ENCODE measurements at regions not wholly inside any gene's neighbourhood (a gene's known extent, or its start where the extent isn't known, plus 50 kb on each side); places are given as distances from the start of the nearest gene placed in this dataset.
"Not testable (repeated sequence)": the region's sequence is repeated elsewhere in the genome, so short reads cannot be mapped to it uniquely, and the experiment has no call there.

- DNase-seq = not testable (repeated sequence)
These were observed 180.7 kb downstream of the FASLG start for GRCh38 chr1:172839639-172840038.

GRCh38 chr1:172843444-172843843 lies 184.5 kb downstream of the FASLG start:
- no peak for DNase-seq

GRCh38 chr1:172845371-172845770 lies 186.5 kb downstream of the FASLG start:
- no peak for DNase-seq

- no peak for DNase-seq
These were observed 187.0 kb downstream of the FASLG start for GRCh38 chr1:172845865-172846264.

GRCh38 chr1:172847814-172848213 lies 188.9 kb downstream of the FASLG start:
- not testable (repeated sequence) for DNase-seq

- no peak for DNase-seq
These were observed 190.8 kb downstream of the FASLG start for GRCh38 chr1:172849653-172850052.

GRCh38 chr1:172851077-172851476 lies 192.2 kb downstream of the FASLG start:
- DNase-seq = no peak

- no peak for DNase-seq
These were observed 193.0 kb downstream of the FASLG start for GRCh38 chr1:172851856-172852255.

- DNase-seq = not testable (repeated sequence)
These were observed 194.8 kb downstream of the TNFSF18 start for GRCh38 chr1:172855983-172856382.

GRCh38 chr1:172863031-172863430 lies 187.7 kb downstream of the TNFSF18 start:
- no peak for DNase-seq

GRCh38 chr1:172867216-172867818 lies 183.4 kb downstream of the TNFSF18 start:
- DNase-seq = no peak

GRCh38 chr1:172870901-172871606 lies 179.7 kb downstream of the TNFSF18 start:
- no peak for DNase-seq

GRCh38 chr1:172874950-172875349 lies 175.8 kb downstream of the TNFSF18 start:
- DNase-seq = no peak

- DNase-seq = no peak
These were observed 174.8 kb downstream of the TNFSF18 start for GRCh38 chr1:172875892-172876291.

- no peak for DNase-seq
These were observed 168.4 kb downstream of the TNFSF18 start for GRCh38 chr1:172882385-172882784.

- no peak for DNase-seq
These were observed 167.9 kb downstream of the TNFSF18 start for GRCh38 chr1:172882791-172883386.

GRCh38 chr1:172883387-172883791 lies 167.4 kb downstream of the TNFSF18 start:
- DNase-seq = no peak

GRCh38 chr1:172883844-172884243 lies 166.9 kb downstream of the TNFSF18 start:
- DNase-seq = no peak

- no peak for DNase-seq
These were observed 165.3 kb downstream of the TNFSF18 start for GRCh38 chr1:172885411-172885810.

- no peak for DNase-seq
These were observed 164.8 kb downstream of the TNFSF18 start for GRCh38 chr1:172885971-172886370.

- no peak for DNase-seq
These were observed 163.6 kb downstream of the TNFSF18 start for GRCh38 chr1:172887162-172887561.

GRCh38 chr1:172893146-172893841 lies 157.4 kb downstream of the TNFSF18 start:
- DNase-seq = no peak

GRCh38 chr1:172894349-172895049 lies 156.2 kb downstream of the TNFSF18 start:
- no peak for DNase-seq

Measured in KG1 (cell line).